ENCODE measurements at regions not wholly inside any gene's neighbourhood (a gene's known extent, or its start where the extent isn't known, plus 50 kb on each side); places are given as distances from the start of the nearest gene placed in this dataset.

DNA sequence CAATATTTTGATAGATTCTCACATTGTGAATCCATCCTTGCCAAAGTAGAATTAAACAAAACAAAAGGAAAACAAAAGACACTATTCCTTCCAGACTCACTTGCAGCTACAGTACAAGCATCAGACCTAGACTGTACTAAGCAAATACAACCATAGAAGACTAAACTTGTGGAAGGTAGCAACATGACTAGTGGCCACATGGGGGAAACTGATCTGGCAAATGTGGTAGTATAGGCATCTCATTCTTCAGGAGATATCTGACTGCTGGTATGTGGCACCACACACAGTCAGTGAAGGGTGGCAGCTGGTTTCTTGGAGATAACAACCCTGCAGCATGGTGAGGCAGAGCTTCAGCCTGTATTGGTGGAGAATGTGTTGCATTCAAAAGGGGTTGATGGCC lies 81.0 kb upstream of the ACVR2A start:
- Histone ChIP-seq H3K9me3 (ENCODE audit: severe bottlenecking) (no peaks in the 10 kb centered on the region), H3K27me3 (ENCODE audit: insufficient read depth, poor library complexity, severe bottlenecking) (no peaks in the 10 kb centered on the region), H3K4me3 (ENCODE audit: severe bottlenecking) (no peak overlapping the region), H3K4me1 (ENCODE audit: insufficient read depth, poor library complexity, severe bottlenecking) (no peaks in the 10 kb centered on the region), H3K27ac (ENCODE audit: poor library complexity, severe bottlenecking) (no peak overlapping the region), H3K36me3 (ENCODE audit: low read depth) (no peaks in the 10 kb centered on the region)
- ATAC-seq (ENCODE audit: low read depth) = no peak
- DNase-seq (ENCODE audit: low spot score) = no peak
- TF ChIP-seq, protein P1, sequence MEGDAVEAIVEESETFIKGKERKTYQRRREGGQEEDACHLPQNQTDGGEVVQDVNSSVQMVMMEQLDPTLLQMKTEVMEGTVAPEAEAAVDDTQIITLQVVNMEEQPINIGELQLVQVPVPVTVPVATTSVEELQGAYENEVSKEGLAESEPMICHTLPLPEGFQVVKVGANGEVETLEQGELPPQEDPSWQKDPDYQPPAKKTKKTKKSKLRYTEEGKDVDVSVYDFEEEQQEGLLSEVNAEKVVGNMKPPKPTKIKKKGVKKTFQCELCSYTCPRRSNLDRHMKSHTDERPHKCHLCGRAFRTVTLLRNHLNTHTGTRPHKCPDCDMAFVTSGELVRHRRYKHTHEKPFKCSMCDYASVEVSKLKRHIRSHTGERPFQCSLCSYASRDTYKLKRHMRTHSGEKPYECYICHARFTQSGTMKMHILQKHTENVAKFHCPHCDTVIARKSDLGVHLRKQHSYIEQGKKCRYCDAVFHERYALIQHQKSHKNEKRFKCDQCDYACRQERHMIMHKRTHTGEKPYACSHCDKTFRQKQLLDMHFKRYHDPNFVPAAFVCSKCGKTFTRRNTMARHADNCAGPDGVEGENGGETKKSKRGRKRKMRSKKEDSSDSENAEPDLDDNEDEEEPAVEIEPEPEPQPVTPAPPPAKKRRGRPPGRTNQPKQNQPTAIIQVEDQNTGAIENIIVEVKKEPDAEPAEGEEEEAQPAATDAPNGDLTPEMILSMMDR (IDR thresholded peaks at IDR 0.05; ENCODE audit: poor library complexity, severe bottlenecking) = no peak

DNA sequence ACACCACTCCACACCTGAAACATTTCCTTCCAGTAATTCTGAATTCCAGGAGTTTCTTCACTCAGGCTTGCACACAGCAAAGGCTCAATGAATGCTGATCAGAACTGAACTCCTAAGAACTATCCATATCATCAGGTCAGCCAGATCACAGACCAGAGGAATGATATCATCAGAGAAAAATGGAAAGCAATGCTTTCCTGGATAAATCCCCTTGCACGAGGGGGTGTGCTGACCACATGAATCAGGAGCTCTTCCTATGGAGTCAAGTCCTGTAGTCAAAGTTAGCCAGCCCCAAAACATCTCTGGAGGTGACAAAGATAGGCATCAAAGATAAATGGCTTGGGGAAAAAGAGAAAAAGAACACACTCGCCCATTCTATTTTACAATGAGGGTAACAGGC lies 83.8 kb upstream of the ACVR2A start:
- no peaks in the 10 kb centered on the region for H3K27me3 ChIP-seq (ENCODE audit: insufficient read depth, poor library complexity, severe bottlenecking)
- no peaks in the 10 kb centered on the region for H3K36me3 ChIP-seq (ENCODE audit: low read depth)
- TF ChIP-seq, protein P1 (IDR thresholded peaks at IDR 0.05; ENCODE audit: poor library complexity, severe bottlenecking) = no peak
- DNase-seq (ENCODE audit: low spot score) (no peak), ATAC-seq (ENCODE audit: low read depth) (no peak)
- no peak overlapping the region for H3K4me3 ChIP-seq (ENCODE audit: severe bottlenecking)
- H3K9me3 ChIP-seq (ENCODE audit: severe bottlenecking) = no peaks in the 10 kb centered on the region
- no peak overlapping the region for H3K27ac ChIP-seq (ENCODE audit: poor library complexity, severe bottlenecking)
- no peaks in the 10 kb centered on the region for H3K4me1 ChIP-seq (ENCODE audit: insufficient read depth, poor library complexity, severe bottlenecking)

DNA sequence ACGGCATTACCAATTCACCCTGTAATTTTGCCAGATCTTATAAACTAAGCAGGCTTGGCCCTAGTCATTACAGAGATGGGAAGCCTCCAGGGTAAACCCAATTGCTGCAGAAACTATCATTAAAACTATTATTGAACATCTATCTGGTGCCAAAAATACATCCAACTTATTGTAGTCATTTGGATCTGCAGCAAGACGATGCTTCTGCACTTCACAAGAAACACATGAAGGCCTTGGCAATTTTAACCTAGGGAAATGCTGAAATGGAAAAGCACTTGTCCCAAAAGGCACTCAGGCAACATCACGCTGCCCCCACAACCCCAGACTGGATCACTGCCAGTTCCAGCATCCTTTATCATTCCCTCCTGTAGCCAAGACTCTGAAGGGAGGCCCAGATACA lies 85.3 kb upstream of the ACVR2A start:
- Histone ChIP-seq H3K27ac (ENCODE audit: poor library complexity, severe bottlenecking) (no peak overlapping the region), H3K36me3 (ENCODE audit: low read depth) (no peaks in the 10 kb centered on the region), H3K27me3 (ENCODE audit: insufficient read depth, poor library complexity, severe bottlenecking) (no peaks in the 10 kb centered on the region), H3K4me3 (ENCODE audit: severe bottlenecking) (no peak overlapping the region), H3K4me1 (ENCODE audit: insufficient read depth, poor library complexity, severe bottlenecking) (no peaks in the 10 kb centered on the region), H3K9me3 (ENCODE audit: severe bottlenecking) (no peaks in the 10 kb centered on the region)
- no peak for ATAC-seq (ENCODE audit: low read depth)
- DNase-seq (ENCODE audit: low spot score) = no peak
- TF ChIP-seq, protein P1 (IDR thresholded peaks at IDR 0.05; ENCODE audit: poor library complexity, severe bottlenecking) = no peak

DNA sequence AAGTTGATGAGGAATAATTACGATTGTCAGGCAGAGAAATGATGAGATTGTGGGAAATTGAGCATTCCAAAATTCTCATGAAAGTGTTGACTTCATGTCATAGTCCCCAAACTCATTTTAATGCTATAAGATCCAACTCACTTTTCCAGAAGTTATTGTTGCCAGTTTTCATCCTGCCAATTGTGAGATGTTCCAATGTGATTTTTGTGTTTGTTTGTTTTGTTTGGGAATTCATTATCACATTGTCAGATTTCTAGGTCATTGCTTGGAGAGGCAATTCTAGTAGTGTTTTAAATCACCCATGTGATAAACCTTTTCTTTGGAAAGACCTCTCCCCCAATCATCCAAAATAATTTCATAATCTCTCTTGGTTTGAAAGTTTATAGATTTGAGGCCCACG lies 86.0 kb upstream of the ACVR2A start:
- DNase-seq (ENCODE audit: low spot score) (no peak), ATAC-seq (ENCODE audit: low read depth) (no peak)
- TF ChIP-seq, protein P1 (IDR thresholded peaks at IDR 0.05; ENCODE audit: poor library complexity, severe bottlenecking) = no peak
- no peaks in the 10 kb centered on the region for H3K9me3 ChIP-seq (ENCODE audit: severe bottlenecking)
- no peaks in the 10 kb centered on the region for H3K36me3 ChIP-seq (ENCODE audit: low read depth)
- H3K27ac ChIP-seq (ENCODE audit: poor library complexity, severe bottlenecking) = no peak overlapping the region
- no peaks in the 10 kb centered on the region for H3K4me1 ChIP-seq (ENCODE audit: insufficient read depth, poor library complexity, severe bottlenecking)
- no peak overlapping the region for H3K4me3 ChIP-seq (ENCODE audit: severe bottlenecking)
- no peaks in the 10 kb centered on the region for H3K27me3 ChIP-seq (ENCODE audit: insufficient read depth, poor library complexity, severe bottlenecking)

DNA sequence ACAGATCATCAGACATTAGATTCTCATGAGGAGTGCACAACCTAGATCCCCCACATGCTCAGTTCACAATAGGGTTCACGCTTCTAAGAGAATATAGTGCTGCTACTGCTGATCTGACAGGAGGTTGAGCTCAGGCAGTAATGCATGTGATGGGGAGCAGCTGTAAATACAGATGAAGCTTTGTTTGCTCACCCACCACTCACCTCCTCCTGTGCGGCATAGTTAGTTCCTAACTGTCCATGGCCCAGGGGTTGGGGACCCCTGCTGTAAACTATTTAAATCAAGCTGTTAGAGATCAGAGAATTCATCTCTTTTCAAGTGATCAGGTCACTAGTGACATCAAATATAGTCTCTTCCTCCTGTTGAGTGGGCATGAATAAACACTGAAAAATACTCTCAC lies 88.8 kb upstream of the ACVR2A start:
- Histone ChIP-seq H3K27ac (ENCODE audit: poor library complexity, severe bottlenecking) (no peak overlapping the region), H3K27me3 (ENCODE audit: insufficient read depth, poor library complexity, severe bottlenecking) (no peaks in the 10 kb centered on the region), H3K4me3 (ENCODE audit: severe bottlenecking) (no peak overlapping the region), H3K4me1 (ENCODE audit: insufficient read depth, poor library complexity, severe bottlenecking) (no peaks in the 10 kb centered on the region), H3K36me3 (ENCODE audit: low read depth) (no peaks in the 10 kb centered on the region), H3K9me3 (ENCODE audit: severe bottlenecking) (no peaks in the 10 kb centered on the region)
- ATAC-seq (ENCODE audit: low read depth) (no peak), DNase-seq (ENCODE audit: low spot score) (no peak)
- TF ChIP-seq, protein P1 (IDR thresholded peaks at IDR 0.05; ENCODE audit: poor library complexity, severe bottlenecking) = no peak

Data from RWPE2 (cell line).